Ovary (tissue), 7 donors: ENCODE measurements at regions not wholly inside any gene's neighbourhood (a gene's known extent, or its start where the extent isn't known, plus 50 kb on each side); places are given as distances from the start of the nearest gene placed in this dataset.

Experiments
- DNase-seq, 5 donors: peaks; one replicate each; pipeline ENCODE4 v3.0.0-alpha.2; 2019 to 2020
- H3K27ac ChIP-seq, 2 donors: fragments of 200-600 bp; one replicate each; pipeline versions ENCODE4 v1.5.1 to v1.8.0; 2019 to 2022
- H3K27me3 ChIP-seq: fragments of 200-600 bp; one replicate; pipeline ENCODE4 v1.8.0; 2022
- H3K36me3 ChIP-seq: fragments of 200-600 bp; sonication (generic); one replicate; pipeline ENCODE4 v1.5.1; 2019
- H3K4me1 ChIP-seq: one replicate; pipeline ENCODE4 v1.8.1; 2013; ENCODE audit warnings: mild to moderate bottlenecking, moderate library complexity; ENCODE audit not compliant: insufficient read depth
- H3K4me3 ChIP-seq: fragments of 200-600 bp; sonication (generic); one replicate; pipeline ENCODE4 v1.5.1; 2017
- H3K9me3 ChIP-seq, 2 donors: fragments of 200-600 bp in 1 of 2; sonication (generic) in 1 of 2; one replicate each; pipeline versions ENCODE4 v1.5.1 to v1.8.1; 2013 to 2019; ENCODE audit warnings: mild to moderate bottlenecking in 1 of 2, moderate library complexity in 1 of 2
- CTCF ChIP-seq, 3 donors: fragments of 450-650 bp in 2 of 3; fragments of 200-600 bp in 1 of 3; IDR thresholded peaks; one replicate each; pipeline versions ENCODE4 v1.5.1 to v1.8.0; 2016 to 2022; ENCODE audit warnings: antibody characterized with exemption in 3 of 3, mild to moderate bottlenecking in 1 of 3
- EP300 ChIP-seq: sonication (generic); formaldehyde crosslinking; IDR thresholded peaks from one replicate; pipeline ENCODE4 v1.6.1; 2017; ENCODE audit warnings: antibody characterized with exemption
- POLR2A ChIP-seq: fragments of 450-650 bp; IDR thresholded peaks from one replicate; pipeline ENCODE4 v1.6.1; 2017; ENCODE audit warnings: antibody characterized with exemption, mild to moderate bottlenecking, moderate library complexity
- WGBS, 3 donors: extraction: QIAGEN DNeasy Blood & Tissue Kit in 1 of 3; methylation state at CpG; one replicate each; pipeline versions ENCODE4 v1.1.5 to v1.1.7; 2013 to 2017; 5-methylcytosine and 5-hydroxymethylcytosine counted together
- intact Hi-C, 4 donors: fragments of 100-400 bp; cut with DNase I; formaldehyde crosslinking; loops; one replicate each; pipeline versions ENCODE4 v1.11.0 to v1.15.1; 2022 to 2023
- donor health status: DM: no; HTN: no; CAD: no; lungs with moderate emphysema.
- donor health status: DM: no; HTN: no; CAD: no.
- donor health status: Bipolar disorder and iron deficiency.
- donor health status: DM: no; HTN: no; CAD: no.
- donor health status: DM: yes; HTN: yes; CAD: no.

- Histone ChIP-seq H3K27ac (no peak overlapping the region), H3K27me3 (no peaks in the 10 kb centered on the region), H3K4me1 (no peaks in the 10 kb centered on the region), H3K9me3 (peaks cover 0 to 7% of the 10 kb centered on the region in 2 donors), H3K4me3 (no peak overlapping the region), H3K36me3 (no peaks in the 10 kb centered on the region)
- TF ChIP-seq EP300 (no peak), CTCF (IDR thresholded peaks at IDR 0.05) (no peak), POLR2A (no peak)
- 94 to 100% (median 98%) methylated on average over 1 of the region's 1 CpG for WGBS, 3 donors
- DNase-seq, result no peak
- intact Hi-C loops, result no loop called here
Observed at GRCh38 chr1:45258059-45258650, 51.8 kb upstream of the ZSWIM5 start.

GRCh38 chr1:45259053-45259452, 52.6 kb upstream of the ZSWIM5 start:
- DNase-seq, result no peak
- no peak overlapping the region for H3K4me3 ChIP-seq
- H3K36me3 ChIP-seq, result no peaks in the 10 kb centered on the region
- 91 to 96% (median 95%) methylated on average over 4 of the region's 4 CpGs for whole genome bisulfite sequencing, 3 donors
- intact Hi-C loops, result no loop called here
- TF ChIP-seq EP300, result no peak
- no peak for TF ChIP-seq POLR2A
- no peak for TF ChIP-seq CTCF (IDR thresholded peaks at IDR 0.05)
- H3K4me1 ChIP-seq, result no peaks in the 10 kb centered on the region
- H3K27ac ChIP-seq, result no peak overlapping the region
- H3K27me3 ChIP-seq, result no peaks in the 10 kb centered on the region
- peaks cover 0 to 7% of the 10 kb centered on the region in 2 donors for H3K9me3 ChIP-seq

- Histone ChIP-seq H3K4me3 (no peak overlapping the region), H3K27ac (no peak overlapping the region), H3K4me1 (peaks cover under 1% of the 10 kb centered on the region), H3K27me3 (no peaks in the 10 kb centered on the region), H3K36me3 (no peaks in the 10 kb centered on the region), H3K9me3 (peaks cover 0 to 7% of the 10 kb centered on the region in 2 donors)
- 83 to 91% (median 86%) methylated on average over 2 of the region's 2 CpGs for WGBS, 3 donors
- no peak for DNase-seq
- intact Hi-C loops, result no loop called here
- TF ChIP-seq EP300 (no peak), CTCF (IDR thresholded peaks at IDR 0.05) (no peak), POLR2A (no peak)
Observed at GRCh38 chr1:45260244-45260643, 53.8 kb upstream of the ZSWIM5 start.

GRCh38 chr1:45263132-45263531, 56.7 kb upstream of the ZSWIM5 start:
- DNase-seq, result no peak
- Histone ChIP-seq H3K27ac (no peak overlapping the region), H3K27me3 (no peaks in the 10 kb centered on the region), H3K9me3 (peaks cover 0 to under 1% of the 10 kb centered on the region in 2 donors), H3K4me1 (peaks cover 6% of the 10 kb centered on the region), H3K36me3 (no peaks in the 10 kb centered on the region), H3K4me3 (no peak overlapping the region)
- 86 to 92% (median 88%) methylated on average over 4 of the region's 4 CpGs for WGBS, 3 donors
- TF ChIP-seq CTCF (IDR thresholded peaks at IDR 0.05) (no peak), EP300 (no peak), POLR2A (no peak)
- intact Hi-C loops, result no loop called here
